ENCODE measurements at regions not wholly inside any gene's neighbourhood (a gene's known extent, or its start where the extent isn't known, plus 50 kb on each side); places are given as distances from the start of the nearest gene placed in this dataset.

- H3K9ac ChIP-seq (ENCODE audit: extremely low read depth, insufficient read length, low read length): no peak overlapping the region
- no peak overlapping the region for H2BK12ac ChIP-seq (ENCODE audit: insufficient read length, low read depth, low read length)
- no peak overlapping the region for H3K4ac ChIP-seq (ENCODE audit: low read depth, low read length)
- no peak overlapping the region for H3K27ac ChIP-seq (ENCODE audit: insufficient read length, low read depth, low read length)
- no peak overlapping the region for H3K23ac ChIP-seq (ENCODE audit: insufficient read length, low read depth, low read length)
- no peaks in the 10 kb centered on the region for H3K9me3 ChIP-seq (ENCODE audit: control insufficient read depth, low read depth, low read length)
- Mint-ChIP-seq H3K36me3 (ENCODE audit: insufficient read depth in 1 of 3, low read depth in 3 of 3) (no peaks in the 10 kb centered on the region), H3K27ac (no peak overlapping the region), H3K4me3 (no peak overlapping the region), H3K27me3 (ENCODE audit: low read depth) (no peaks in the 10 kb centered on the region), H3K4me1 (peaks cover 0 to 6% of the 10 kb centered on the region in 2 experiments; a peak in 2 of 4 replicates), H3K9me3 (no peaks in the 10 kb centered on the region)
- H3K23me2 ChIP-seq (ENCODE audit: insufficient read length, low read depth, low read length, poor library complexity, severe bottlenecking): no peaks in the 10 kb centered on the region
- H4K5ac ChIP-seq (ENCODE audit: insufficient read length, low read depth, low read length): no peak overlapping the region
- TF ChIP-seq CTCF (conservative IDR thresholded peaks at IDR 0.05): no peak
- H4K8ac ChIP-seq (replicated peaks; ENCODE audit: insufficient read length, low read depth, low read length): no peak overlapping the region
- H3K79me1 ChIP-seq (ENCODE audit: insufficient read depth, low read depth, low read length, poor library complexity, severe bottlenecking): no peaks in the 10 kb centered on the region
- H3K14ac ChIP-seq (ENCODE audit: insufficient read depth, low read length): no peak overlapping the region
- H3K56ac ChIP-seq (ENCODE audit: insufficient read length, low read depth, low read length): no peak overlapping the region
- H3K4me2 ChIP-seq (ENCODE audit: insufficient read depth, insufficient read length, low read length): no peak overlapping the region
- H3K18ac ChIP-seq (ENCODE audit: insufficient read length, low read depth, low read length): no peak overlapping the region
- no peaks in the 10 kb centered on the region for H3K27me3 ChIP-seq (ENCODE audit: insufficient read depth, low read length)
- no CpG with 5 or more reads among the region's 2 CpGs for WGBS (ENCODE audit: extremely low coverage, insufficient read length, low lambda C conversion rate)
- no peak overlapping the region for H2BK15ac ChIP-seq (ENCODE audit: low read depth, low read length)
- DNase-seq: no peak
- H3T11ph ChIP-seq (ENCODE audit: low read length): no peak overlapping the region
- H2BK5ac ChIP-seq (ENCODE audit: insufficient read length, low read length): no peak overlapping the region
- no peaks in the 10 kb centered on the region for H4K20me1 ChIP-seq (ENCODE audit: control insufficient read depth, insufficient read depth, insufficient read length)
- no peaks in the 10 kb centered on the region for H3K79me2 ChIP-seq (ENCODE audit: insufficient read depth, low read length)
- H4K91ac ChIP-seq (ENCODE audit: insufficient read length, low read depth, low read length): no peak overlapping the region
- H2BK120ac ChIP-seq (ENCODE audit: low read depth, low read length, poor library complexity, severe bottlenecking): no peak overlapping the region
- no peaks in the 10 kb centered on the region for H3K4me1 ChIP-seq (ENCODE audit: insufficient read depth, low read length)
- no peak overlapping the region for H2BK20ac ChIP-seq (ENCODE audit: low read depth, low read length, poor library complexity, severe bottlenecking)
- no peak overlapping the region for H2AK5ac ChIP-seq (ENCODE audit: insufficient read length, low read length)
- no peak overlapping the region for H2AFZ ChIP-seq (ENCODE audit: low read length)
Measured at GRCh38 chr12:28065374-28065773, 92.8 kb upstream of the PTHLH start.

All from H9 (cell line).